H1 (cell line): ENCODE measurements at regions not wholly inside any gene's neighbourhood (a gene's known extent, or its start where the extent isn't known, plus 50 kb on each side); places are given as distances from the start of the nearest gene placed in this dataset.

ENCODE experiments used
- CTCF ChIA-PET: fragments of 300-600 bp; sonication (Branson Sonifier 250); formaldehyde crosslinking; loops from one replicate; lab custom pipeline; 2021; ENCODE audit not compliant: partially characterized antibody; lab: Charles Lee
- POLR2A ChIA-PET: fragments of 300-600 bp; sonication (Branson Sonifier 250); formaldehyde crosslinking; loops from one replicate; lab custom pipeline; 2021; ENCODE audit warnings: inconsistent platforms; ENCODE audit not compliant: partially characterized antibody; lab: Charles Lee
- DNase-seq, 2 experiments: peaks; one replicate each; pipeline versions ENCODE4 v3.0.0 to v3.0.0-alpha.2; 2010 to 2022; ENCODE audit warnings: low spot score in 2 of 2, low read depth in 1 of 2, mixed read lengths in 1 of 2
- FAIRE-seq: peaks from 2 replicates; lab custom pipeline; 2011; peaks lifted over from hg19 to GRCh38; lab: Jason Lieb, UNC
- H2AFZ ChIP-seq: 2 replicates; pipeline ENCODE4 v1.8.1; 2012; ENCODE audit warnings: low read length, inconsistent platforms
- H2AK5ac ChIP-seq: 2 replicates; pipeline ENCODE4 v1.6.1; 2013; ENCODE audit warnings: low read depth, low read length
- H2BK120ac ChIP-seq: replicated peaks from 2 replicates; pipeline ENCODE3; 2013; ENCODE audit warnings: low read depth, low read length, inconsistent platforms
- H2BK12ac ChIP-seq: 2 replicates; pipeline ENCODE4 v1.6.1; 2013; ENCODE audit warnings: low read depth, low read length
- H2BK15ac ChIP-seq: 2 replicates; pipeline ENCODE4 v1.6.1; 2013; ENCODE audit warnings: low read length
- H2BK20ac ChIP-seq: 2 replicates; pipeline ENCODE4 v1.6.1; 2013; ENCODE audit warnings: low read length
- H2BK5ac ChIP-seq: 2 replicates; pipeline ENCODE4 v1.6.1; 2013; ENCODE audit warnings: low read depth, low read length
- H3K14ac ChIP-seq: 2 replicates; pipeline ENCODE4 v1.6.1; 2013; ENCODE audit warnings: inconsistent platforms; ENCODE audit not compliant: insufficient read length
- H3K18ac ChIP-seq: 2 replicates; pipeline ENCODE4 v1.6.1; 2013; ENCODE audit warnings: low read length; ENCODE audit errors: extremely low read depth
- H3K23ac ChIP-seq: 2 replicates; pipeline ENCODE4 v1.6.1; 2013; ENCODE audit warnings: inconsistent platforms; ENCODE audit not compliant: insufficient read length
- H3K23me2 ChIP-seq: 2 replicates; pipeline ENCODE4 v1.6.1; 2013; ENCODE audit warnings: low read depth, low read length
- H3K27ac ChIP-seq: 2 replicates; pipeline ENCODE4 v1.6.1; 2011; ENCODE audit warnings: low read depth, low read length, inconsistent platforms
- H3K27me3 ChIP-seq, 4 experiments: replicated peaks in 1 of 4; 1 replicate in 1 of 4; 2 replicates in 3 of 4; pipeline versions ENCODE4 v1.6.1 to v1.8.1; 2011 to 2013; ENCODE audit warnings: low read length in 3 of 4, mild to moderate bottlenecking in 3 of 4, inconsistent platforms in 2 of 4, mixed read lengths in 2 of 4, moderate library complexity in 1 of 4; ENCODE audit not compliant: control insufficient read depth in 3 of 4, insufficient read depth in 3 of 4; ENCODE audit errors: extremely low read depth in 1 of 4
- H3K36me3 ChIP-seq, 4 experiments: 2 replicates each; pipeline versions ENCODE4 v1.6.1 to v1.8.1; 2011 to 2013; ENCODE audit warnings: mild to moderate bottlenecking in 4 of 4, low read length in 3 of 4, moderate library complexity in 2 of 4, control low read depth in 1 of 4, inconsistent platforms in 1 of 4; ENCODE audit not compliant: insufficient read depth in 4 of 4, control insufficient read depth in 2 of 4
- H3K4ac ChIP-seq: replicated peaks from 2 replicates; pipeline ENCODE3; 2013; ENCODE audit warnings: low read length, low read depth, mixed read lengths, inconsistent platforms; ENCODE audit not compliant: insufficient read length
- H3K4me1 ChIP-seq, 4 experiments: replicated peaks in 1 of 4; 1 replicate in 1 of 4; 2 replicates in 3 of 4; pipeline versions ENCODE4 v1.6.1 to v1.8.1; 2011 to 2013; ENCODE audit warnings: low read length in 3 of 4, inconsistent platforms in 2 of 4, mixed read lengths in 1 of 4; ENCODE audit not compliant: insufficient read depth in 4 of 4, control insufficient read depth in 3 of 4
- H3K4me2 ChIP-seq, 2 experiments: 2 replicates each; pipeline versions ENCODE4 v1.6.1 to v1.8.1; 2011 to 2013; ENCODE audit warnings: low read depth in 2 of 2, low read length in 2 of 2, control low read depth in 1 of 2, inconsistent platforms in 1 of 2, mild to moderate bottlenecking in 1 of 2; ENCODE audit not compliant: insufficient read depth in 1 of 2
- H3K4me3 ChIP-seq, 4 experiments: fragments of 200-600, 300-600 bp in 1 of 4; sonication (generic), shearing (Covaris generic), sonication (Bioruptor Twin) in 1 of 4; 2 replicates each; pipeline versions ENCODE4 v1.5.1 to v1.8.1; 2011 to 2016; ENCODE audit warnings: low read length in 4 of 4, low read depth in 3 of 4, control low read depth in 2 of 4, inconsistent platforms in 2 of 4, mild to moderate bottlenecking in 2 of 4, mixed read lengths in 1 of 4, moderate library complexity in 1 of 4; ENCODE audit not compliant: insufficient read depth in 2 of 4; ENCODE audit errors: extremely low read depth in 1 of 4
- H3K56ac ChIP-seq: replicated peaks from 2 replicates; pipeline ENCODE3; 2013; ENCODE audit warnings: low read depth, mild to moderate bottlenecking, mixed read lengths, low read length, inconsistent platforms; ENCODE audit not compliant: insufficient read length
- H3K79me1 ChIP-seq: 2 replicates; pipeline ENCODE4 v1.6.1; 2013; ENCODE audit warnings: low read depth, low read length, control low read depth
- H3K79me2 ChIP-seq, 2 experiments: 2 replicates each; pipeline versions ENCODE4 v1.6.1 to v1.8.1; 2012 to 2013; ENCODE audit warnings: low read length in 2 of 2, mild to moderate bottlenecking in 2 of 2, inconsistent platforms in 1 of 2; ENCODE audit not compliant: insufficient read depth in 2 of 2, control insufficient read depth in 1 of 2
- H3K9ac ChIP-seq, 4 experiments: replicated peaks in 1 of 4; 1 replicate in 1 of 4; 2 replicates in 3 of 4; pipeline versions ENCODE4 v1.6.1 to v1.8.1; 2011 to 2013; ENCODE audit warnings: low read depth in 3 of 4, low read length in 3 of 4, control low read depth in 2 of 4, mild to moderate bottlenecking in 2 of 4, moderate library complexity in 2 of 4, inconsistent platforms in 1 of 4; ENCODE audit errors: extremely low read depth in 1 of 4
- H3K9me3 ChIP-seq, 2 experiments: 2 replicates each; pipeline versions ENCODE4 v1.6.1 to v1.8.1; 2012 to 2013; ENCODE audit warnings: mild to moderate bottlenecking in 2 of 2, moderate library complexity in 2 of 2, control low read depth in 1 of 2, inconsistent platforms in 1 of 2, low read depth in 1 of 2, low read length in 1 of 2, mixed read lengths in 1 of 2; ENCODE audit not compliant: insufficient read depth in 2 of 2
- H4K20me1 ChIP-seq, 2 experiments: replicated peaks in 1 of 2; 2 replicates each; pipeline versions ENCODE3 to v1.8.1; 2011 to 2013; ENCODE audit warnings: inconsistent platforms in 2 of 2, low read length in 2 of 2, mild to moderate bottlenecking in 1 of 2; ENCODE audit not compliant: insufficient read depth in 2 of 2, control insufficient read depth in 1 of 2
- H4K5ac ChIP-seq: 2 replicates; pipeline ENCODE4 v1.6.1; 2013; ENCODE audit warnings: low read length, low read depth, mixed read lengths, inconsistent platforms; ENCODE audit not compliant: insufficient read length
- H4K8ac ChIP-seq: 2 replicates; pipeline ENCODE4 v1.8.0; 2013; ENCODE audit warnings: mild to moderate bottlenecking, moderate library complexity, low read length, inconsistent platforms; ENCODE audit not compliant: insufficient read depth; ENCODE audit errors: extremely low read depth
- H4K91ac ChIP-seq: replicated peaks from 2 replicates; pipeline ENCODE3; 2013; ENCODE audit warnings: low read length, mixed read lengths, inconsistent platforms; ENCODE audit not compliant: insufficient read length
- ASH2L ChIP-seq: fragments of 200-600, 300-600 bp; sonication (generic); IDR thresholded peaks from one replicate; pipeline ENCODE4 v1.7.1; 2017; ENCODE audit warnings: low read length
- BCL11A ChIP-seq, 2 experiments: IDR thresholded peaks; one replicate each; pipeline ENCODE4 v1.6.1; 2011; ENCODE audit warnings: low read depth in 2 of 2, low read length in 2 of 2, mild to moderate bottlenecking in 2 of 2
- CBX5 ChIP-seq: fragments of 300-800, 300-1000 bp; sonication (generic); IDR thresholded peaks from 2 replicates; pipeline ENCODE4 v1.7.1; 2016; ENCODE audit warnings: antibody characterized with exemption, low read length, low read depth
- CREB1 ChIP-seq: IDR thresholded peaks from 2 replicates; pipeline ENCODE4 v1.6.1; 2012; ENCODE audit warnings: inconsistent platforms
- CTBP2 ChIP-seq: IDR thresholded peaks from 2 replicates; pipeline ENCODE4 v1.7.0; 2011; ENCODE audit warnings: borderline replicate concordance, mild to moderate bottlenecking, moderate library complexity, mixed read lengths, low read length; ENCODE audit not compliant: insufficient read depth, insufficient read length
- CTCF ChIP-seq, 3 experiments: IDR thresholded peaks; 1 replicate in 2 of 3; 2 replicates in 1 of 3; pipeline versions ENCODE4 v1.5.1 to v1.6.1; 2011; ENCODE audit warnings: low read length in 3 of 3, mild to moderate bottlenecking in 3 of 3, inconsistent platforms in 2 of 3, low read depth in 1 of 3, moderate library complexity in 1 of 3; ENCODE audit not compliant: insufficient read depth in 1 of 3; ENCODE audit errors: control extremely low read depth in 1 of 3
- E2F6 ChIP-seq: IDR thresholded peaks from 2 replicates; pipeline ENCODE4 v1.6.1; 2012; ENCODE audit warnings: inconsistent platforms
- JUND ChIP-seq: IDR thresholded peaks from 2 replicates; pipeline ENCODE4 v1.6.1; 2011; ENCODE audit warnings: mild to moderate bottlenecking, improper control_type of control experiment, low read length
- RFX5 ChIP-seq: IDR thresholded peaks from 2 replicates; pipeline ENCODE4 v1.6.1; 2011; ENCODE audit warnings: low read depth, low read length, improper control_type of control experiment, borderline replicate concordance
- TCF12 ChIP-seq: IDR thresholded peaks from 2 replicates; pipeline ENCODE4 v1.6.1; 2011; ENCODE audit warnings: low read depth, mild to moderate bottlenecking, low read length
- ZNF274 ChIP-seq: IDR thresholded peaks from 2 replicates; pipeline ENCODE4 v1.7.0; 2012; ENCODE audit warnings: low read length, borderline replicate concordance; ENCODE audit errors: extremely low read depth
- WGBS, 2 experiments: shearing (Covaris generic) in 1 of 2; methylation state at CpG; one replicate each; pipeline versions ENCODE4 v1.1.6 to v1.1.7; 2013 to 2015; ENCODE audit warnings: low lambda C conversion rate in 2 of 2, mixed read lengths in 2 of 2, inconsistent platforms in 1 of 2, low coverage in 1 of 2, missing lambda C conversion rate in 1 of 2; ENCODE audit not compliant: insufficient replicate concordance in 2 of 2, insufficient coverage in 1 of 2, insufficient read length in 1 of 2; ENCODE audit errors: extremely low coverage in 1 of 2, missing lambda C conversion rate in 1 of 2; 5-methylcytosine and 5-hydroxymethylcytosine counted together
- TF ChIP-seq, protein P1 (sequence below): IDR thresholded peaks from 2 replicates; pipeline ENCODE4 v1.6.1; 2012; ENCODE audit warnings: inconsistent platforms

GRCh38 chr5:20348321-20348720 lies 360.3 kb upstream of the CDH18 start:
- Histone ChIP-seq H3K4me1 (no peaks in the 10 kb centered on the region), H2BK15ac (no peak overlapping the region), H2AFZ (no peak overlapping the region; the same call in 1 of the 2 replicates), H3K4me2 (no peak overlapping the region), H3K23me2 (no peaks in the 10 kb centered on the region; the same call in 1 of the 2 replicates), H3K18ac (no peak overlapping the region), H3K79me1 (no peaks in the 10 kb centered on the region), H3K27me3 (no peaks in the 10 kb centered on the region), H2BK20ac (no peak overlapping the region), H2BK12ac (no peak overlapping the region), H2BK120ac (no peak overlapping the region), H2AK5ac (no peak overlapping the region), H3K4me3 (no peak overlapping the region), H3K14ac (no peak overlapping the region), H3K4ac (no peak overlapping the region), H4K8ac (no peak overlapping the region), H3K79me2 (no peaks in the 10 kb centered on the region), H3K36me3 (no peaks in the 10 kb centered on the region), H4K91ac (no peak overlapping the region), H3K56ac (no peak overlapping the region), H3K23ac (no peak overlapping the region), H3K27ac (no peak overlapping the region), H3K9me3 (no peaks in the 10 kb centered on the region), H4K20me1 (no peaks in the 10 kb centered on the region), H3K9ac (no peak overlapping the region), H4K5ac (no peak overlapping the region), H2BK5ac (no peak overlapping the region)
- DNase-seq (no peak), FAIRE-seq (peak; percentile 13)
- 81% methylated on average over 1 of the region's 1 CpG; no CpG with 5 or more reads in 1 of the 2 experiments for WGBS, 2 experiments
- POLR2A ChIA-PET: no interaction called here
- CTCF ChIA-PET: no interaction called here
- TF ChIP-seq CBX5 (no peak), CTBP2 (no peak), ZNF274 (no peak), RFX5 (no peak), CTCF (IDR thresholded peaks at IDR 0.05; ENCODE audit: control extremely low read depth in 1 of 3, insufficient read depth in 1 of 3, low read depth in 1 of 3, low read length in 3 of 3) (no peak), CREB1 (no peak), E2F6 (no peak), ASH2L (no peak), JUND (no peak), TCF12 (no peak), BCL11A (IDR thresholded peaks at IDR 0.05; ENCODE audit: low read depth in 2 of 2, low read length in 2 of 2) (no peak)
- TF ChIP-seq, protein P1, sequence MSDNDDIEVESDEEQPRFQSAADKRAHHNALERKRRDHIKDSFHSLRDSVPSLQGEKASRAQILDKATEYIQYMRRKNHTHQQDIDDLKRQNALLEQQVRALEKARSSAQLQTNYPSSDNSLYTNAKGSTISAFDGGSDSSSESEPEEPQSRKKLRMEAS: no peak
